ENCODE measurements at regions not wholly inside any gene's neighbourhood (a gene's known extent, or its start where the extent isn't known, plus 50 kb on each side); places are given as distances from the start of the nearest gene placed in this dataset.

DNA sequence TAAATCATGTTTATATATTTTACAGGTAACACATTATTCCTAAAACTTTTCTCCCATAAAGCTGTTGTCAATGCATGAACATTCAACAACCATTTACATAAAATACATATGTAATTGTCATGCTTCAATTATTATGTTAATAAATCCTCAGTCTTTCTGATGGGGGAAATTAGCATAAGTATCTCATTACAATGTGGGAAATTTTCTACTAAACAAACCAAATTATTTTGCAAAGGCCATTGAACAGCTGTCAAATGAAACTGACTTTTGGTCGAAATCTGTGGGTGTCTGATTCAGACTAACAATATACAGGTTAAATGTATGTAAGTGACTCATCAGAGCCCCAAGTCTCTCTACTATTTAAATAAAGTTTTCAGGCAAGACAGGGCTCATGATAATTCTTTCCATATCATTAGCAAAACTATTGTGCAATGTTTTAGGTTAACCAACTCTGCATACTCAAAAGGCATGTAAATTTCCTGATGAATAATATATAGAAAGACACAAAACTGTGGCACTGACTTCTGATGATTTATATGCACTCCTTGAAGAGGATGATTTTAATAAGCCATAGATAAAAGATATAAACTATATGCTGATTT lies 795.3 kb upstream of the AADAT start:
- TF ChIP-seq GATA2 (IDR thresholded peaks at IDR 0.05; ENCODE audit: low read depth, low read length), result no peak
- TF ChIP-seq GATA3 (IDR thresholded peaks at IDR 0.05; ENCODE audit: low read depth, low read length), result no peak

All from SH-SY5Y (cell line).